Endodermal cell (in vitro differentiated cells): ENCODE measurements at regions not wholly inside any gene's neighbourhood (a gene's known extent, or its start where the extent isn't known, plus 50 kb on each side); places are given as distances from the start of the nearest gene placed in this dataset.

Experiments used
- DNase-seq: peaks from one replicate; pipeline ENCODE4 v3.0.0-alpha.2; 2017
- H3K27ac ChIP-seq: 2 replicates; pipeline ENCODE4 v1.5.1; 2013; ENCODE audit warnings: mild to moderate bottlenecking, low read depth, low read length, moderate library complexity
- H3K27me3 ChIP-seq: 2 replicates; pipeline ENCODE4 v1.6.1; 2013; ENCODE audit warnings: mild to moderate bottlenecking, low read length, moderate library complexity; ENCODE audit not compliant: insufficient read depth, control insufficient read depth, poor library complexity, severe bottlenecking
- H3K36me3 ChIP-seq: 2 replicates; pipeline ENCODE4 v1.7.0; 2013; ENCODE audit warnings: mild to moderate bottlenecking, low read length, moderate library complexity; ENCODE audit not compliant: control insufficient read depth, insufficient read depth
- H3K4me1 ChIP-seq: one replicate; pipeline ENCODE4 v1.7.0; 2013; ENCODE audit warnings: low read length; ENCODE audit not compliant: control insufficient read depth, insufficient read depth
- H3K4me3 ChIP-seq: 2 replicates; pipeline ENCODE4 v1.5.1; 2013; ENCODE audit warnings: mild to moderate bottlenecking, low read length, moderate library complexity
- H3K9ac ChIP-seq: 2 replicates; pipeline ENCODE4 v1.6.1; 2013; ENCODE audit warnings: mild to moderate bottlenecking, low read length, moderate library complexity; ENCODE audit not compliant: poor library complexity, severe bottlenecking; ENCODE audit errors: extremely low read depth
- H3K9me3 ChIP-seq: 2 replicates; pipeline ENCODE4 v1.6.1; 2013; ENCODE audit warnings: mild to moderate bottlenecking, low read length, moderate library complexity; ENCODE audit not compliant: control insufficient read depth
- H3K27ac Mint-ChIP-seq: 2 replicates; pipeline ENCODE4 v1.8.0; 2020; ENCODE audit warnings: mixed read lengths
- H3K27me3 Mint-ChIP-seq: 2 replicates; pipeline ENCODE4 v1.8.0; 2021; ENCODE audit warnings: mild to moderate bottlenecking, mixed read lengths; ENCODE audit not compliant: insufficient read depth
- H3K36me3 Mint-ChIP-seq: 2 replicates; pipeline ENCODE4 v1.8.0; 2020; ENCODE audit warnings: low read depth, mixed read lengths
- H3K4me1 Mint-ChIP-seq: 2 replicates; pipeline ENCODE4 v1.8.0; 2020; ENCODE audit warnings: mixed read lengths
- H3K4me3 Mint-ChIP-seq: 2 replicates; pipeline ENCODE4 v1.8.0; 2020; ENCODE audit warnings: mild to moderate bottlenecking, moderate library complexity, mixed read lengths
- H3K9me3 Mint-ChIP-seq: 2 replicates; pipeline ENCODE4 v1.8.0; 2020; ENCODE audit warnings: mild to moderate bottlenecking, mixed read lengths
- CTCF ChIP-seq: fragments of 200-600 bp; sonication (generic); conservative IDR thresholded peaks from 2 replicates; pipeline ENCODE4 v1.5.0; 2021; ENCODE audit warnings: antibody characterized with exemption, mild to moderate bottlenecking
- WGBS, 2 experiments: methylation state at CpG; one replicate each; pipeline versions ENCODE4 v1.1.5 to v1.1.7; 2013; ENCODE audit warnings: missing lambda C conversion rate in 2 of 2, mixed read lengths in 1 of 2; ENCODE audit not compliant: insufficient coverage in 1 of 2, insufficient read length in 1 of 2; 5-methylcytosine and 5-hydroxymethylcytosine counted together

- Histone ChIP-seq H3K36me3 (no peaks in the 10 kb centered on the region), H3K4me1 (no peaks in the 10 kb centered on the region), H3K9ac (no peak overlapping the region), H3K27ac (no peak overlapping the region), H3K9me3 (no peaks in the 10 kb centered on the region), H3K27me3 (no peaks in the 10 kb centered on the region), H3K4me3 (no peak overlapping the region)
- Mint-ChIP-seq H3K9me3 (no peaks in the 10 kb centered on the region), H3K4me1 (no peaks in the 10 kb centered on the region), H3K27me3 (no peaks in the 10 kb centered on the region), H3K27ac (no peak overlapping the region), H3K36me3 (no peaks in the 10 kb centered on the region), H3K4me3 (no peak overlapping the region)
- WGBS, 2 experiments: 80 to 92% methylated on average over 2 to 4 of the region's 4 CpGs
- no peak for DNase-seq
- TF ChIP-seq CTCF: no peak
Measured at GRCh38 chr21:25406887-25407579, 200.2 kb downstream of the MRPL39 start.

GRCh38 chr21:25405984-25406383, 201.3 kb downstream of the MRPL39 start:
- TF ChIP-seq CTCF: no peak
- H3K4me3 Mint-ChIP-seq: no peak overlapping the region
- Histone ChIP-seq H3K27ac (no peak overlapping the region), H3K9me3 (no peaks in the 10 kb centered on the region), H3K9ac (no peak overlapping the region), H3K36me3 (no peaks in the 10 kb centered on the region), H3K4me1 (no peaks in the 10 kb centered on the region), H3K27me3 (no peaks in the 10 kb centered on the region), H3K4me3 (no peak overlapping the region)
- H3K27ac Mint-ChIP-seq: no peak overlapping the region
- no peaks in the 10 kb centered on the region for H3K27me3 Mint-ChIP-seq
- no peaks in the 10 kb centered on the region for H3K36me3 Mint-ChIP-seq
- H3K9me3 Mint-ChIP-seq: peaks cover 1% of the 10 kb centered on the region
- H3K4me1 Mint-ChIP-seq: no peaks in the 10 kb centered on the region
- DNase-seq: no peak

GRCh38 chr21:25402134-25402961, 204.9 kb downstream of the MRPL39 start:
- Histone ChIP-seq H3K9me3 (no peaks in the 10 kb centered on the region), H3K27me3 (no peaks in the 10 kb centered on the region), H3K9ac (no peak overlapping the region), H3K27ac (no peak overlapping the region), H3K36me3 (no peaks in the 10 kb centered on the region), H3K4me3 (no peak overlapping the region), H3K4me1 (no peaks in the 10 kb centered on the region)
- 87 to 94% methylated on average over 3 to 7 of the region's 7 CpGs for WGBS, 2 experiments
- Mint-ChIP-seq H3K27ac (no peak overlapping the region), H3K9me3 (peaks cover 1% of the 10 kb centered on the region), H3K4me3 (no peak overlapping the region), H3K27me3 (no peaks in the 10 kb centered on the region), H3K36me3 (no peaks in the 10 kb centered on the region), H3K4me1 (no peaks in the 10 kb centered on the region)
- no peak for TF ChIP-seq CTCF
- no peak for DNase-seq
